ENCODE measurements at regions not wholly inside any gene's neighbourhood (a gene's known extent, or its start where the extent isn't known, plus 50 kb on each side); places are given as distances from the start of the nearest gene placed in this dataset.

GRCh38 chr22:49192180-49192856 lies 635.4 kb downstream of the BRD1 start:
- H3K9me2 ChIP-seq (ENCODE audit: insufficient read depth) = no peaks in the 10 kb centered on the region
- no peaks in the 10 kb centered on the region for H3K79me2 ChIP-seq (ENCODE audit: insufficient read depth, low read length)
- H3K27ac ChIP-seq (ENCODE audit: low read depth, low read length) = no peak overlapping the region
- no peak overlapping the region for H3K9ac ChIP-seq (ENCODE audit: low read length)
- no peak overlapping the region for H2AFZ ChIP-seq (ENCODE audit: low read depth, low read length, poor library complexity, severe bottlenecking)
- TF ChIP-seq CTCF (IDR thresholded peaks at IDR 0.05 in 2 of 3, conservative IDR thresholded peaks at IDR 0.05 in 1 of 3; ENCODE audit: borderline replicate concordance in 1 of 3, insufficient read depth in 1 of 3, low read depth in 2 of 3, low read length in 2 of 3) = no peak
- TF ChIP-seq EZH2phosphoT487 (IDR thresholded peaks at IDR 0.05; ENCODE audit: borderline replicate concordance) = no peak
- no peak for TF ChIP-seq CEBPB (IDR thresholded peaks at IDR 0.05; ENCODE audit: low read depth)
- no peak for TF ChIP-seq ELF1 (IDR thresholded peaks at IDR 0.05; ENCODE audit: borderline replicate concordance, low read depth)
- no peak for TF ChIP-seq MAX (IDR thresholded peaks at IDR 0.05)
- no peak for TF ChIP-seq FOSL1 (IDR thresholded peaks at IDR 0.05; ENCODE audit: low read depth)
- no peak for TF ChIP-seq SP1 (IDR thresholded peaks at IDR 0.05; ENCODE audit: low read depth)
- TF ChIP-seq ZFX (IDR thresholded peaks at IDR 0.05) = no peak
- no peak for TF ChIP-seq ZBTB33 (IDR thresholded peaks at IDR 0.05; ENCODE audit: extremely low read depth, insufficient replicate concordance, low read length)
- no peak for TF ChIP-seq TCF7L2 (IDR thresholded peaks at IDR 0.05; ENCODE audit: borderline replicate concordance, extremely low read depth, insufficient read depth, insufficient read length)
- TF ChIP-seq EZH2 (IDR thresholded peaks at IDR 0.05) = no peak
- TF ChIP-seq POLR2A (IDR thresholded peaks at IDR 0.05; ENCODE audit: borderline replicate concordance, extremely low read depth, insufficient read depth, insufficient read length) = no peak
- no peak for TF ChIP-seq SRF (IDR thresholded peaks at IDR 0.05; ENCODE audit: low read depth)
- TF ChIP-seq RAD21 (IDR thresholded peaks at IDR 0.05; ENCODE audit: low read depth) = no peak
- TF ChIP-seq ZNF274 (IDR thresholded peaks at IDR 0.05; ENCODE audit: low read depth, low read length) = no peak
- TF ChIP-seq CBX3 (IDR thresholded peaks at IDR 0.05; ENCODE audit: low read depth) = no peak
- TF ChIP-seq JUND (IDR thresholded peaks at IDR 0.05) = no peak
- TF ChIP-seq EGR1 (IDR thresholded peaks at IDR 0.05; ENCODE audit: low read depth) = no peak
- no peak for TF ChIP-seq YY1 (IDR thresholded peaks at IDR 0.05; ENCODE audit: extremely low read depth, insufficient replicate concordance, low read depth, low read length)
- TF ChIP-seq POLR2AphosphoS5 (IDR thresholded peaks at IDR 0.05; ENCODE audit: low read depth, low read length) = no peak
- H3K36me3 ChIP-seq (ENCODE audit: control insufficient read depth in 1 of 2, insufficient read depth in 2 of 2, low read length in 2 of 2) = no peaks in the 10 kb centered on the region
- H3K4me2 ChIP-seq (ENCODE audit: low read length) = no peak overlapping the region
- intact Hi-C loops (cut with micrococcal nuclease) = no loop called here
- peaks cover 0 to 6% of the 10 kb centered on the region in 2 experiments; a peak in 1 of 4 replicates for H3K9me3 ChIP-seq (ENCODE audit: control insufficient read depth in 1 of 2, insufficient read depth in 1 of 2, low read depth in 1 of 2, low read length in 2 of 2)
- no peak for ATAC-seq
- POLR2A ChIA-PET = no interaction called here
- no peak for DNase-seq (ENCODE audit: low read depth, low spot score)
- RAD21 ChIA-PET (ENCODE audit: low non-redundant PET in 1 of 2, low total read pairs in 2 of 2, uncharacterized antibody in 2 of 2, unreplicated experiment in 2 of 2) = no interaction called here
- BruUV-seq (replicated peaks) = no TSS peak
- H3K4me3 ChIP-seq (replicated peaks in 1 of 2; ENCODE audit: low read depth in 1 of 2, low read length in 2 of 2) = no peak overlapping the region
- CTCF ChIA-PET = no interaction called here
- no peaks in the 10 kb centered on the region for H4K20me1 ChIP-seq (ENCODE audit: insufficient read depth)
- H3K27me3 ChIP-seq (ENCODE audit: insufficient read depth, low read length) = 0 out of 2 replicates have a peak, but pooled peaks cover 8% of the 10 kb centered on the region
- peaks cover 0 to 9% of the 10 kb centered on the region in 2 experiments; a peak in 2 of 4 replicates for H3K4me1 ChIP-seq (ENCODE audit: control insufficient read depth in 1 of 2, insufficient read depth in 2 of 2, low read length in 2 of 2)
